HG03565 (cell line): ENCODE measurements at regions not wholly inside any gene's neighbourhood (a gene's known extent, or its start where the extent isn't known, plus 50 kb on each side); places are given as distances from the start of the nearest gene placed in this dataset.
"Not testable (repeated sequence)": the region's sequence is repeated elsewhere in the genome, so short reads cannot be mapped to it uniquely, and the experiment has no call there.

Experiments
- ATAC-seq: cut with Tn5 transposase; IDR thresholded peaks from one replicate; pipeline ENCODE4 v1.9.1; 2021; ENCODE audit warnings: mild to moderate bottlenecking, moderate library complexity; ENCODE audit not compliant: unreplicated experiment

- no peak for ATAC-seq
These were observed 286.4 kb upstream of the PRKD1 start for GRCh38 chr14:30214014-30214413.

GRCh38 chr14:30214461-30215090, 286.9 kb upstream of the PRKD1 start:
- ATAC-seq, result no peak

- ATAC-seq, result no peak
These were observed 291.3 kb upstream of the PRKD1 start for GRCh38 chr14:30218907-30219306.

- no peak for ATAC-seq
These were observed 293.9 kb upstream of the PRKD1 start for GRCh38 chr14:30221546-30221945.

- no peak for ATAC-seq
These were observed 295.7 kb upstream of the PRKD1 start for GRCh38 chr14:30223385-30223785.

- ATAC-seq, result no peak
These were observed 296.3 kb upstream of the PRKD1 start for GRCh38 chr14:30223966-30224365.

- ATAC-seq, result no peak
These were observed 297.5 kb upstream of the PRKD1 start for GRCh38 chr14:30225176-30225575.

- ATAC-seq, result no peak
These were observed 299.8 kb upstream of the PRKD1 start for GRCh38 chr14:30227436-30227835.

GRCh38 chr14:30227876-30228275, 300.2 kb upstream of the PRKD1 start:
- ATAC-seq, result no peak

GRCh38 chr14:30230719-30231118, 303.1 kb upstream of the PRKD1 start:
- no peak for ATAC-seq

GRCh38 chr14:30234966-30235365, 307.3 kb upstream of the PRKD1 start:
- no peak for ATAC-seq

GRCh38 chr14:30235485-30235884, 307.8 kb upstream of the PRKD1 start:
- no peak for ATAC-seq

GRCh38 chr14:30238936-30239335, 311.3 kb upstream of the PRKD1 start:
- ATAC-seq, result no peak

GRCh38 chr14:30240018-30240417, 312.4 kb upstream of the PRKD1 start:
- no peak for ATAC-seq

GRCh38 chr14:30240685-30241084, 313.0 kb upstream of the PRKD1 start:
- ATAC-seq, result no peak

- ATAC-seq, result no peak
These were observed 315.1 kb upstream of the PRKD1 start for GRCh38 chr14:30242744-30243143.

GRCh38 chr14:30243207-30243606, 315.6 kb upstream of the PRKD1 start:
- ATAC-seq, result no peak

- no peak for ATAC-seq
These were observed 315.2 kb upstream of the G2E3 start for GRCh38 chr14:30243805-30244204.

GRCh38 chr14:30244348-30244747, 314.6 kb upstream of the G2E3 start:
- not testable (repeated sequence) for ATAC-seq

- no peak for ATAC-seq
These were observed 307.9 kb upstream of the G2E3 start for GRCh38 chr14:30251017-30251416.

GRCh38 chr14:30251557-30252100, 307.3 kb upstream of the G2E3 start:
- no peak for ATAC-seq

- ATAC-seq, result no peak
These were observed 306.8 kb upstream of the G2E3 start for GRCh38 chr14:30252151-30252550.
